Anterior cingulate cortex (tissue), 58 donors: ENCODE measurements at regions not wholly inside any gene's neighbourhood (a gene's known extent, or its start where the extent isn't known, plus 50 kb on each side); places are given as distances from the start of the nearest gene placed in this dataset.
"Not testable (repeated sequence)": the region's sequence is repeated elsewhere in the genome, so short reads cannot be mapped to it uniquely, and the experiment has no call there.

ENCODE experiments used
- DNase-seq, 58 donors: peaks; one replicate each; lab custom pipeline; 2025; lab: John Stamatoyannopoulos, UW

DNA sequence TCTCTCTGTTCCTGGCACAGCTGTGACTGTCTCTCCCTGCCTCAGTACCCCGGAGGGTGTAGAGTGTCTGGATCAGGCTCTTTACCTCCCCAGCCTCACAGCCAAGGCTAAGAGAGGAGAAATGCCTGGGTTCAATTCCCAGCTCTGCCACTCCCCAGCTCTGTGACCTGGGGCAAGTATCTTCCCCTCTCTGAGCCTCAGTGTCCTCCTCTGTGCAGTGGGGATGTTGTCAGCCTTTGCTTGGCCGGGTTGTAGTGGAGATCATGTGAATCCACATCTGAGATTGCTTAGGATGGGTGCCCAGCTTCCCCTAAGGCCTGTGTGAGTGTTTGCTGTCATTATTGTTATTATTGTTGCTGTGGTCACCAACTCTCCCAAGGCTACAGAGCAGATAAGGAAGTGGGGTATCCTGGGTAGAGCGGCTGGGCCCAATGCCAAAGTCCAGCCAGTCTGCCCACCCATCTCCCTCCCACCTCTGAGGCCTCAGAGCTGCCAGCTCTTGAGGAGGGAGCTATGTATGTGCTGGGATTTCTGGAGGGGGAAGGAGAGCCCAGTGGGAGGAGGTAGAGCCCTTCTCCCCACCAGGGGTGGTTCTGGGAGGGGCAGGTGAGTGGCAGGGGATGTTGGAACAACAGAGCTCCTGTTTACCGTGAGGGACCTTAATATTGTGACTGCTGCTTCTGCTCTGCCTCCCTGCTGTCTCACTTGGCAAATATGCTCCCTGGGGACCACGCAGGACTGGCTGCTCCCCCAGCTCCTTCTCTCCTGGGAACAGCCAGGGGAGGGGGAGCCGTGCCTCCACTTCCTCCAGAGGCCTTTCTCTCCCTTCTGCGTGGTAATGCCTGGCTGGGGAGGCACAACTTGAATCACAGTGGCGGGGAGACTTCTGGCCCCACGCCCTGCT is 170.5 kb downstream of the RPS24 start:
- DNase-seq = no peak

DNA sequence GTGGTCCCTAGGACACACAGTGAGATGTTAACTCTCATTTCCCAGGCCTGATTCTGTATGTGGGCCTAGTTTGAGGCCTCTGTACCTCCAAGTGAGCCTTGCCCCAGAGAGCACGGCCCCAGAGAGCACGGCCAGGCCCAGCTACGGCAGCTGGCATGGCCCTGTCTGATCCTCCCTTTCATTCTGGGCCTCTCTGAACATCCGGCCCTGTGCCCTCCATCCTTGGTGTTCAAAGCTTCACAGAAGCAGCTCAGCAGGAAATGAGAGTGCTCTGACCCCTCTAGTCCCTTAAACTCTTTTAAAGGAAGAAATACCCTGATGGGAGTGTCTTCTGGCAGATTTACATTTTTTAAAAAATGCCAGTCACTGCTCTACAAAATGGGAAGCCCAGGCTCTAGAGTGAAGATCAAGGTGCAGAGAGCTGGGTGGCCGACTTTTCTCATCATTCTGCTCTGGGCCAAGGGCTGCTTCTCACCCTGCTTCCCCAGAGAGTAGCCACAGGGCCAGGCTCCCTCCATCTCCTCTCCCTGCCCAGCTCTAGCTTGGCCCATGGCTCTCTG is 171.9 kb downstream of the RPS24 start:
- no peak for DNase-seq

DNA sequence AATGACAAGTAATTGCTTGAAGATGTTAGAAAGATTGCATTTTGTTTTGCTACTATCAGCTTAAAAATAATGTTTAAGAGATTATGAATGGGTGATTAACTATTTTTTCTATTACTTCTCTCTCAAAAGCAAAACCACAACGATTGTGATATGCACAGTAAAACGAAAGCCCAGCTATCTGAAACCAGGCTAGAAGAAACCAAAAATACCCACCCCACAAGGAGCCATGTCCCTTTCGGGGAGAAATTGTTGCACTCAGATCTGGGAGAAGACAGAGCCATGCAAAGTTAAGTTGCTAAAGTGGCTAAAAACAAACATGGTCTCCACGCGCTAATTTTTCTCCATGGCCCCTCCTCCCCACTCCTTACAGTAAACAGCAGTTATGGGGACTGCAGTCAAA is 173.6 kb downstream of the RPS24 start:
- no peak for DNase-seq

DNA sequence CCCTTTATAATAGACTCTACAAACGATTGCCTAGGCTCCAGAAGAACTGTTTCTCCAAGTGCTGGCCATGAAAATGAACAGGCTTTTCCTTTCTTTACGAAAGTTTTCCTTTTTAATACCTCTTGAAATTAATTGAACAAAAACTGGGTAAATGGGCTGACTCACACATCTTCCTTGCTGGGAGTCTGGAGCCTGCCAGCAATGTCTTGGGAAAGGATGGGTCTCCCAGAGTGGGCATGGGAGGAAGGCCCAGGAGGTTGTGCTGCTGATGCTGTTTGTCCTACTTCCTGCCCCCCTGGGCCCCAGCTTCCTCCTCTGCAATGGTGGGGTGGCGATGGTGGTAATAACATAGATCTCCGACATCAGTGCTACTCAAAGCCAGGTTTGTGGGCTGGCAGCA is 174.1 kb downstream of the RPS24 start:
- peak in 1 of 58 donors; percentile 7 for DNase-seq

DNA sequence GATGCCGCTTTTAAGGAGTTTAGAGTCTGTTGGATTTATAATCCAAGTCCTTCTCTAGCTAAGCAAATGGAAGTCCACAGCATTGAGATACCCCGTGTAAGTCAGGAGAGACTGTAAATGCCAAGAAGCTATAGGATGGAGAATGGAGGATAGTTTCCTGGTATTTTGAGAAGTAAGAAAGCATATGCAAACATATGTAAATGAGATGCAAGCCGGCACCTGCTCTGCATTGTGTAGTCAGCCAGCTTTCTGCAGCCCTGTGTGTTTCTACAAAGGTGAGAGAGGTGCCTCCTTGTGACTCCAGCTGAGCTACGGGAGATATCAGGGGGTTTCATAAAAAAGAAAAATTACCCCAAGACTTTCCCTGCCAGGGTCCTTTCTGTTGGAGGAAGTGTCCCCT is 176.3 kb downstream of the RPS24 start:
- no peak for DNase-seq

DNA sequence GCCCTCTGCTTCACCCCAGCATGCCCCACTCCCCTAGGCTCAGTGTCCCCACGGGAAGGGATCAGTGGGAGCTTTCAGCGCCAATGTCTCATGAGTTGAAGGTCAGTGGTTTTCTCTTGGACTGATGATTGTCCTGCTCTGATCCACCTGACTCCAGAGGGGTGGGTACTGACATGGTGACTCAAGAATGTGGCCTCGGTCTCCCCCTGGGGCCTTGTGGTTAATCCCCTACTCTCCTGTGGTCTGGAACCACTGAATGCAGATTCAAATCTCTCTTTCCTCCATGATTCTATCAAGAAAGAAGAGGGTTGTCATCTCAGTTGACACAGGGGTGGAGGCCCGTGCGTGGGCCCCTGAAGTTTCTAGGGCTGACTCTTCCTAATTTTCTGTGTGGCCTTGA is 176.9 kb downstream of the RPS24 start:
- no peak for DNase-seq

DNA sequence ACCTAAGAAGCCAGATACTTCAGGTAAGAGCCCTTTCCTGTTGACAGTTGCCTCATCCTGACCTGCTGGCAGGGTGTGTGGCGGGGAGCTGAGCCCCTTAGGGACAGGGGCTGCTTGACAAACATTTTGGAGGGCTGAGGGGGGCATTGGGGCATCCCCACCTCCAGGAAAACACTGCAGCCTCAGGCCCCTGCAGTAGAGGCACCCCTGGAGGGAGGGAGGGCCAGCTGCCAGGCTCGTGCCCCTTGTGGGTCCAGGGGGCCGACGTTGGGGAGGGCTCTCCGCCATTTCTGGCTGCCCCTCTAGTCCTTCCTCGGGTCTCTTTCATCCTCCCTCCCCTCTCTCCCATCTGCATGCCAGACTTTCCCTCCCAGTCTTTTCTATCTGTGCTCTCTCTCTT is 177.3 kb downstream of the RPS24 start:
- no peak for DNase-seq

DNA sequence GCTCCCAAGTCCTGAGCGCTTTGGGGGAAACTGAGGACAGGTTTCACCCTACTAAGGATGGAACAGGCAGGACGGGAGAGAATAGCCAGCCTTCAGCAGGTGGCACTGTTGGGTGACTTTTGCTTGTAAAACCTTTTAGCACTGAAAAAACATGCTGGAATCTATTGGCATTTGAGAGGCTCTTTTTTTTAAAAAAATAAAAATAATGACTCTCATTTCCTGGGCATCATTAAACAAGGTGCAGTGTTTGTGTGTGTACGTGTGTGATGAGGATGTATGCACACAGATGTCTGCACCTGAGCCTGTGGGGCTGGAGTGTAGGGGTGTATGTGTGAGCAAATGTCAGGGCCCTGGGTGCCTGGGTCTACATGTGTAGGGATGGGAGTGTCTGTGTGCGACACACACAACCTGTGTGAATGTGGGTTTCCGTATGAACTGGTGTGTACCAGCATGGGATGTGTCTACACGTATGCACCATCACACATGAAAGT is 177.9 kb downstream of the RPS24 start:
- peak in 50 of 58 donors; percentile 2 to 68 (median 28) for DNase-seq

DNA sequence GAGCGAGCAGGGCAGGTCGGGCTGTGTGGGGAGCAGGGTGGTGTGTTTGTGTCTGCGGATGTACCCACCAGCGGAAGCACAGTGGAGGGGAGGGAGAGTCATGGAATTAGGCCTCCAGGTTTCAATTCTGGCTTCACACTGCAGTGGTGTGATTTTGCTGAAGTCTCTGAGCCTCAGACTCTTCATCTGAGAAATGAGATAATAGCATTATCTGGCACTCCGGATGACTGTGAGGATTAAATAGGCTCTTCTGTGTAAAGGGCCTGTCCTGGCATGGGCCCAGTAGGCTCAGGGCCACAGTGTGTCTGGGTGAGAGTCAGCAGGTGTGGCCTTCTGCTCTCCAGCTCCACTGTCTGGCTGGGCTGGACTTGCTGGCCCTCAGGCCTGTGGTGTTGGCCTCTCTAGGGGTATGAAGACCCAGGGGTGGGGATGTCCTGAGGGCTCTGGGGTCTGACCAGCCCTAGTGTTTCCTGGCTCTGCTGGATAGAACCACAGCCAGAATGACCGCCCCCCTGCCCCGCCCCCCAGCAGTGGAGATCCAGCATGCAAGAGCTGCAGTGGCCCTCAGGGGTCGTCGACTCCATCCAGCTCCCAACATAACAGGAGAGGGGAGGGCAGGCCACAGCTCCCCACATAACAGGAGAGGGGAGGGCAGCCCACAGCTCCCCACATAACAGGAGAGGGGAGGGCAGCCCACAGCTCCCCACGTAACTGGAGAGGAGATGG is 178.6 kb downstream of the RPS24 start:
- peak in 5 of 58 donors; percentile 4 to 33 (median 11) for DNase-seq

DNA sequence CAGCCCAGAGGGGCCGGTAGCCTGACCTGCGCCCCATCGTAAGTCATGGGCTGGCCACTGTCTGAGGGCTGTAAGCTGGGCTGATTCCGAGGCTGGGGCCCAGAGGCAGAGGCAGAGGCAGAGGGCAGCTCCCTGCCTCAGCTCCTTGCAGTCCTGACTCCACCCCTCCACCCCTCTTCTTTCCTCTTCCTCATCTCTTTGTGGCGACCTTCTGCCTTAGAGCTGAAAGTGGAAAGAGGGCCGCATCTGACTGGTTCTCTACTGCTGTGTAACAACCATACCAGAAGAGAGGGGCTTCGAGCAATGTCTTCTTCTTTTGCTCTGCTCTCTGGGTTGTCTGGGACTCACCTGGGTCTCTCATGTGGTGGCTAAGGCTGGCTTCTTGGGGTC is 179.1 kb downstream of the RPS24 start:
- no peak for DNase-seq

DNA sequence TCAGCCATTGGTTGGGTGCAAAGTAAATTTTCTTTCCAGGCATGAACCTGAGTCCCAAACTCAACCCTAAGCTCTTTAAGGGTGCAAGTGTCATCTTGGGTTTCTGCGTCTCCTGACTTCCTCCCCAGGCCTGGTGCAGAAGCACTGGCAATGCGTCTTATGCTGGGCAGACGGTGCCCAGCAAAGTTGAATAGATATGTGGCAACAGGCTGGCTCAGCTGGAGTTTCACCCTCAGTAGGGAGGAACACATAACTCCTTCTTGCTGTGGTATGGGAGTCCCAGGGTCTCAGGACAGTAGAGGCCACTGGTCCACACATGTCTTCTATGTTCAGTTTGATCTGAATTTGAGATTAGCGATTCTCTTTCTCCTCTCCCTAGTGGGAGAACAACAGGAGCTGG is 181.3 kb downstream of the RPS24 start:
- DNase-seq = no peak

DNA sequence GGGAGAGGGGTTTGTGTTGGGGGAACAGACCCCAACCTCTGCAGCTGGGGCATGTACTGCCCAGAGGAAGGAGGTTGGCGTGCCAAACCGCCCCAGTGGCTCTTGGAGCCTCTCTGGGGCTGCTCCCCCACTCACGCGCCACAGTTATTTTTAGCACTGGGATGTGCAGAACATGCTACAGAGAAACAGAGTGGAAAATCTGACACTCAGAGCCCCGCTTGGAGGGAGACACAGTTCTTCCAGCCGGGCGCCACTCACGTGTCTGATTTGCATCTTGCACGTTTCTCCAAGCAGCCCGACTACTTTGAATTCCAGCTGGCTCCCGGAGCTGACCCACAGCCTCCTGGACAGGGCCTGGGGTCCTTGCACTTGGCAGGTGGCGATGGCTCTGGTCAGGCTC is 182.0 kb downstream of the RPS24 start:
- peak in 54 of 58 donors; percentile 12 to 85 (median 58) for DNase-seq

DNA sequence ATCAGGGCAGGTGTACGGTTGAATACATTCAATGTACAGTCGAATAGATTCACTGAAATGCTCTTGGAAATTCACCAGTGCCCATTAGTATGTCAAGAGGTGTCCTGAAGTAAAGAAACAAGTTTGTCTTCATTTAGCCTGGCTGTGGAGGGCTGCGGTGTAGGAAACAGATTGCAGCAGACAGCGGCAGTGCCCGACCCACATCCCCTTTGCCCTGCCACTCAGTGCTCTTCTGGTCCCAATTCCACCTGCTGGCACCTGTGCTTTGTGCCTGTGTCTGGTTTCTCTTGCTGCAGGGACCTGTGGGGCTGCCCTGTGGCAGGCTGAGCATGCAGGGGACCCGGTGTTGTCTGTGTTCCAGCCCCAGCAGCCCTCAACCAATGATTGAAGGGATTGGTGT is 183.7 kb downstream of the RPS24 start:
- DNase-seq = no peak

DNA sequence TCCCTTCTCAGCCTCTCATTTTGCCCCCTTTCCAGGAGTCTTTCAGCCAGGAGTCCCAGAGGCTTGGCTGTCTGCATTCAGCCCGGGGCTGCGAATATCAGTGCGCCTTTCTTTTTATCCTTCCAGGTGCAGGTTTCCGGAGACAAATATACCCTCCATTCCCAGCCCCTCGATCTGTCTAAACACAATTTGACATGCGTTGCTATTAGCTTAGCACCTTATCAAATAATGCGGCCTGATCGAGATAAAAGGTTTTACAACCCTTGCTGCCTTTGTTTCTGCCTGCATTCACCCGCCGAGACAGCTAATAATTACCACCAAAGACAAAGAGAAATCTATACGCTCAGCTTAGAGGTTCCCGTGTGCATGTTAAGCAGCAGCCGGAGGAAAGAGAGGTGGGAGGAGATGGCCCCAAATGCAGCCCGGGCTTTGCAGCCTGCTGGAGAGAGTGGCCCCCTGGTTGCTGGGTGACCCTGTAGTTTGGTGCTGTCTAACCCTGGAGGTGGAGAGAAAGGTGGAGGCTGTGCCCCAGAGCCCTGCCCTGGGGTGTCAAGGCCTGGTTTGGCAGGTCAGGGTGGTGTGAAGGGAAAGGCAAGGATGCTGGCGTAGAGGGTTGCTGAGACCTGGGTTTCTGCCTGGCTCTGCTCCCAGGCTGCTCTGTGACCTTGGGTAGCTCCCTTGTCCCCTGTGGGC is 185.3 kb downstream of the RPS24 start:
- DNase-seq = no peak

DNA sequence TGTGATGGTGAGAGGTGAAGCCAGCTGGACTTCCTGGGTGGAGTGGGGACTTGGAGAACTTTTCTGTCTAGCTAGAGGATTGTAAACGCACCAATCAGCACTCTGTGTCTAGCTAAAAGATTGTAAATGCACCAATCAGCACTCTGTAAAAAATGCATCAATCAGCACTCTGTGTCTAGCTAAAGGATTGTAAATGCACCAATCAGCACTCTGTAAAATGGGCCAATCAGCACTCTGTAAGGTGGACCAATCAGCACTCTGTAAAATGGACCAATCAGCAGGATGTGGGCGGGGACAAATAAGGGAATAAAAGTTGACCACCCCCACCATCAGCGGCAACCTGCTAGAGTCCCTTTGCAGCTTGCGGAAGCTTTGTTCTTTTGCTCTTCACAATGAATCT is 185.9 kb downstream of the RPS24 start:
- DNase-seq = not testable (repeated sequence)

DNA sequence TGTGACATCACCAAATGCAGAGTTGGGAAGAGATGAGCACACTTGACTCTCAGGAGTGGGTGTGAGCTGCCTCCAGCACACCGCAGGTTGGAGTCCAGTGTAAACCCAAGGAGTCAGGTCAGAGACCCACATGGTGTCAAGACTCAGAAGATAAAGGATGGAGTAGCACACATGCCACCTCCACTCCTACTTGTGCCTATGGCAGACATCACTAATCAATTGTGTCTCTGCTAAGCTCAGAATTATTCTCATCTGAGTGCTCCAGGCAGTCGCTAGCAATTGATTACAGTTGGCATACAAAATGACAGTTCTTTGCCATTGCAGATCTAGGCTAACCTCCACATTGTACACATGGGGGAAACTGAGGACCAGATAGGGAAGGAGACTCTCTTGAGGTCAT is 187.1 kb downstream of the RPS24 start:
- DNase-seq = no peak

DNA sequence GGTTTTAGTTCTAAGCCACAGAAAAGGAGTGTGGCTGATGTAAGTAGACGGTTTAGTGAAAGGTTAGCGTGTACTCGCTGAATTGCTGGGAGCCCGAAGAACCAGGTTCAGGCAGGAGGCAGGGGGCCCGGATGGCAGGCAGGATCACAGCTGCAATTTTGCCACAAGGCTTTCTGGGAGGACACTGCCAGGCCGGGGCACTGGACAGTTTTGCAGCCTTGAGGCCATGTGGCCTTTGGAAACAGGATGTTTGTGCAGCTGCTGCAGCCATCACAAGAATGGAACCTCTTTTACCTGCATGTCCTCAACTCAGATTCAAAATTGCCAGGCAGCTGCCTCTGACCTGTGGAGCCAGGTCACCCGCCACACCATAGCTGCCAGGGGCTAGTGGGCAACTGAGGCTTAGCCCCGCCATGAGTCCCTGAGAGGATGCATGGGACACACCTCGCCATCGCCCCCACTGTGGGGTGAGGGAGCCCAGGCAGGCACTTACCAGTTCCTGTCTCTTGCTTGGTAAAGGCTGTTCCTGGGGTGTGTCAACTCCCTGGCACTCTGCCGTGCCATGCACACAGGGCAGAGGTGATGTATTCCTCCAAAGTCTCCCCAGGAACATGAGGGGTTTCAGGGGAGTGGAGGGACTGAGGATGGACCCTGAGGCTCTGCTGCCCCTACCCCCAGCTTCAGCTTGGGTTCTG is 188.6 kb downstream of the RPS24 start:
- DNase-seq = no peak

DNA sequence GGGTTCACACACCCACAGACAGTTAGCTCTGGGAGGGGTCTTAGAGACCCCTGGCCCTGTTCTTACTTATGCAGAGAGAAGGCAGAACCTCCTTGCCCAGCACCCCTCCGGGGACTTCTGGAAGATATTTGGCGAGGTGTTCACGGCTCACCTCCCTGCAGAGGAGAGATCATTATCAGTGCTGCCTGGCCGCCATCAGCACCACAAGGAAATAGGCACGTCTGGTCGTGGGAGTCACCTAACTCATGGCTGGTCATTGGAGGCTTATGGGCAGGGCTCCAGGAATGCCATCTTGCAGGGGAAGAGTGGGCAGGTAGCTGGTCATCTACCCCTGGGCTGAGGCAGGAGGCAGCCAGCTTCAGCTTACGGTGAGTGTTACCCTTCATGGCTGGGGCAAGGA is 189.4 kb downstream of the RPS24 start:
- DNase-seq = no peak

DNA sequence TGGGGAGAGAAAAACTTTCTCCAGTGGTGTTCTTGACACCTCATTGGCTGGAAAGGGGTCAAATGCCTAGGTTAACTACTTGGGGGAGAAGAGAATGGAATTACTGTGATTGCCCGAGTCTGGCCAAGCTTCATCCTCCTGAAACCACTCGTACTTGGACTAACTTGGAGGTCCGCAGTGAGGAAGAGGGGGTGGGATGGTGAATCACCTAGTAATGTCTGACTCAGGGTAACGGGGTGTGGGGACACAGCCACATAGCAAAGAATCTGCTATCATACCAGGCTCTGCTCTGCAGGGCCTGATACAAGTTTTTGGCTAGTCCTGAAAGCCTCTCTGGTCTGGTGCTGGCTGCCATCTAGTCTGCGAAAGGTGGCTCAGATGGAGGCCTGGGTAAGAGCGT is 190.9 kb downstream of the RPS24 start:
- no peak for DNase-seq

DNA sequence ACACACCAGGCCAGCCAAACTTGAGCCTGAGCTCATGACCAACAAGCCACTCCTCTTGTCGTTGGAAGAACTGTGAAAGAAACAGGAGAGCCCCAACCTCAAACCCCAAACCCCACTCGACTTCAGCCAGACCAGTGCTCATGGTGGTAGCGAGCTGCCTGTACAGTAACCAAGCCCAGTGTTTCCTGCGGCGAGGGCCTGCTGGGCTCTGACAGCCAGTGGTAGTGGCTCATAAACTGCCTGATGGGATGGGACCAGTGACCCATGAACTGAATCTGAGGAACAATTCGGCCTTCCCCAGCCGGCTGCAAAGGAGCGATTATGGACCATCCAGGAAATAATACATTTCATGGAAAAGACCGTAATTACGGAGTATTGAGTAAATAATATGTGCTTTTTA is 191.9 kb downstream of the RPS24 start:
- DNase-seq = no peak
